IMR-90 (cell line): ENCODE measurements at regions not wholly inside any gene's neighbourhood (a gene's known extent, or its start where the extent isn't known, plus 50 kb on each side); places are given as distances from the start of the nearest gene placed in this dataset.

Experiments
- ATAC-seq: fragments of 200-7000 bp; cut with Tn5 transposase; 2 replicates; pipeline ENCODE4 v1.9.1; 2020; ENCODE audit warnings: low read depth, mild to moderate bottlenecking, moderate library complexity
- BruUV-seq: library from RNA; stranded (reverse); fragments of 400-500 nt; replicated peaks from 2 replicates; lab custom pipeline; 2021; lab: Mats Ljungman, UMichigan
- CTCF ChIA-PET: fragments of 300-600 bp; formaldehyde crosslinking; extraction: SDS; loops from one replicate; lab custom pipeline; 2021; ENCODE audit warnings: antibody characterized with exemption; lab: Yijun Ruan, JAX
- POLR2A ChIA-PET: fragments of 300-600 bp; sonication (Branson Sonifier 250); formaldehyde crosslinking; loops from one replicate; lab custom pipeline; 2022; ENCODE audit warnings: antibody characterized with exemption; ENCODE audit not compliant: unreplicated experiment; lab: Charles Lee
- DNase-seq: peaks from one replicate; pipeline ENCODE4 v3.0.0; 2013
- H2AFZ ChIP-seq: replicated peaks from 2 replicates; pipeline ENCODE3; 2013; ENCODE audit warnings: low read length, mild to moderate bottlenecking; ENCODE audit not compliant: poor library complexity
- H2AK5ac ChIP-seq: 2 replicates; pipeline ENCODE4 v1.6.1; 2013; ENCODE audit warnings: low read depth, low read length, inconsistent platforms
- H2AK9ac ChIP-seq: replicated peaks from 2 replicates; pipeline ENCODE3; 2013; ENCODE audit warnings: mild to moderate bottlenecking, low read depth, low read length, moderate library complexity; ENCODE audit not compliant: poor library complexity
- H2BK120ac ChIP-seq: 2 replicates; pipeline ENCODE4 v1.6.1; 2013; ENCODE audit warnings: low read depth, low read length, inconsistent platforms
- H2BK15ac ChIP-seq: 3 replicates; pipeline ENCODE4 v1.6.1; 2013; ENCODE audit warnings: low read depth, low read length, inconsistent platforms
- H2BK20ac ChIP-seq: 2 replicates; pipeline ENCODE4 v1.6.1; 2013; ENCODE audit warnings: low read depth, mild to moderate bottlenecking, inconsistent platforms, low read length, moderate library complexity
- H2BK5ac ChIP-seq: 2 replicates; pipeline ENCODE4 v1.6.1; 2013; ENCODE audit warnings: mild to moderate bottlenecking, low read depth, low read length, inconsistent platforms; ENCODE audit not compliant: poor library complexity, severe bottlenecking
- H3K14ac ChIP-seq: replicated peaks from 2 replicates; pipeline ENCODE4 v1.6.1; 2013; ENCODE audit warnings: low read depth, low read length, inconsistent platforms
- H3K18ac ChIP-seq: 2 replicates; pipeline ENCODE4 v1.6.1; 2013; ENCODE audit warnings: low read depth, low read length, control low read depth
- H3K23ac ChIP-seq: 2 replicates; pipeline ENCODE4 v1.6.1; 2013; ENCODE audit warnings: low read depth, low read length, inconsistent platforms
- H3K27ac ChIP-seq: 2 replicates; pipeline ENCODE4 v1.5.1; 2013; ENCODE audit warnings: mild to moderate bottlenecking, control low read depth, low read length; ENCODE audit not compliant: insufficient read depth
- H3K27me3 ChIP-seq: 2 replicates; pipeline ENCODE4 v1.6.1; 2013; ENCODE audit warnings: low read length; ENCODE audit not compliant: control insufficient read depth, insufficient read depth
- H3K36me3 ChIP-seq: 2 replicates; pipeline ENCODE4 v1.6.1; 2013; ENCODE audit warnings: low read length, mixed read lengths; ENCODE audit not compliant: control insufficient read depth, insufficient read depth
- H3K4ac ChIP-seq: 2 replicates; pipeline ENCODE4 v1.6.1; 2013; ENCODE audit warnings: low read depth, low read length, inconsistent platforms
- H3K4me1 ChIP-seq: 2 replicates; pipeline ENCODE4 v1.6.1; 2013; ENCODE audit warnings: low read length, mixed read lengths; ENCODE audit not compliant: control insufficient read depth, insufficient read depth
- H3K4me2 ChIP-seq: 2 replicates; pipeline ENCODE4 v1.6.1; 2013; ENCODE audit warnings: low read depth, mild to moderate bottlenecking, control low read depth, low read length, moderate library complexity
- H3K4me3 ChIP-seq: 2 replicates; pipeline ENCODE4 v1.5.1; 2013; ENCODE audit warnings: low read depth, mild to moderate bottlenecking, control low read depth, low read length, moderate library complexity; ENCODE audit not compliant: insufficient read depth
- H3K56ac ChIP-seq: 2 replicates; pipeline ENCODE4 v1.6.1; 2013; ENCODE audit warnings: low read length, inconsistent platforms; ENCODE audit not compliant: insufficient read depth; ENCODE audit errors: extremely low read depth
- H3K79me1 ChIP-seq, 2 experiments: 2 replicates each; pipeline ENCODE4 v1.6.1; 2013; ENCODE audit warnings: low read length in 2 of 2, inconsistent platforms in 1 of 2, low read depth in 1 of 2
- H3K9ac ChIP-seq: 2 replicates; pipeline ENCODE4 v1.6.1; 2013; ENCODE audit warnings: low read depth, low read length, control low read depth
- H3K9me1 ChIP-seq: 2 replicates; pipeline ENCODE4 v1.6.1; 2013; ENCODE audit warnings: low read length, inconsistent platforms; ENCODE audit not compliant: insufficient read depth
- H3K9me3 ChIP-seq: 2 replicates; pipeline ENCODE4 v1.6.1; 2013; ENCODE audit warnings: low read length; ENCODE audit not compliant: control insufficient read depth, insufficient read depth
- H4K20me1 ChIP-seq: 2 replicates; pipeline ENCODE4 v1.6.1; 2013; ENCODE audit warnings: low read length, inconsistent platforms; ENCODE audit not compliant: insufficient read depth
- H4K5ac ChIP-seq: 2 replicates; pipeline ENCODE4 v1.6.1; 2013; ENCODE audit warnings: mild to moderate bottlenecking, low read depth, low read length, control low read depth
- H4K8ac ChIP-seq, 2 experiments: 2 replicates each; pipeline ENCODE4 v1.6.1; 2013; ENCODE audit warnings: low read depth in 2 of 2, low read length in 2 of 2, control low read depth in 1 of 2, inconsistent platforms in 1 of 2
- H4K91ac ChIP-seq: 2 replicates; pipeline ENCODE4 v1.6.1; 2013; ENCODE audit warnings: low read depth, low read length, inconsistent platforms; ENCODE audit not compliant: insufficient read depth
- CEBPB ChIP-seq: IDR thresholded peaks from 2 replicates; pipeline ENCODE4 v1.6.1; 2012; ENCODE audit warnings: low read depth, low read length, improper control_type of control experiment
- CHD1 ChIP-seq: IDR thresholded peaks from 2 replicates; pipeline ENCODE4 v1.6.1; 2012; ENCODE audit warnings: low read depth, low read length, improper control_type of control experiment
- ELK1 ChIP-seq: fragments of 150-350 bp; IDR thresholded peaks from 2 replicates; pipeline ENCODE4 v1.6.1; 2016; ENCODE audit warnings: low read depth, mild to moderate bottlenecking, low read length, moderate library complexity, borderline replicate concordance
- FOS ChIP-seq: fragments of 150-350 bp; IDR thresholded peaks from 2 replicates; pipeline ENCODE4 v1.6.1; 2016; ENCODE audit warnings: low read depth, low read length
- MAFK ChIP-seq: IDR thresholded peaks from 2 replicates; pipeline ENCODE4 v1.6.1; 2012; ENCODE audit warnings: low read depth, low read length, improper control_type of control experiment
- MAZ ChIP-seq: IDR thresholded peaks from 2 replicates; pipeline ENCODE4 v1.6.1; 2012; ENCODE audit warnings: low read depth, mild to moderate bottlenecking, low read length, improper control_type of control experiment, moderate library complexity, borderline replicate concordance
- MXI1 ChIP-seq: IDR thresholded peaks from 2 replicates; pipeline ENCODE4 v1.6.1; 2012; ENCODE audit warnings: low read depth, mild to moderate bottlenecking, low read length, moderate library complexity, borderline replicate concordance
- NFE2L2 ChIP-seq: fragments of 150-350 bp; IDR thresholded peaks from 2 replicates; pipeline ENCODE4 v1.6.1; 2016; ENCODE audit warnings: low read depth, mild to moderate bottlenecking, low read length
- POLR2A ChIP-seq: IDR thresholded peaks from 2 replicates; pipeline ENCODE4 v1.6.1; 2012; ENCODE audit warnings: mild to moderate bottlenecking, low read depth, low read length
- RAD21 ChIP-seq: IDR thresholded peaks from 2 replicates; pipeline ENCODE4 v1.6.1; 2012; ENCODE audit warnings: low read length, improper control_type of control experiment
- RCOR1 ChIP-seq: IDR thresholded peaks from 2 replicates; pipeline ENCODE4 v1.6.1; 2012; ENCODE audit warnings: mild to moderate bottlenecking, low read length, improper control_type of control experiment; ENCODE audit not compliant: insufficient replicate concordance
- RFX5 ChIP-seq: IDR thresholded peaks from 2 replicates; pipeline ENCODE4 v1.8.0; 2012; ENCODE audit warnings: low read depth, mild to moderate bottlenecking, low read length, moderate library complexity
- SMC3 ChIP-seq: fragments of 150-350 bp; IDR thresholded peaks from 2 replicates; pipeline ENCODE4 v1.6.1; 2016; ENCODE audit warnings: low read depth, mild to moderate bottlenecking, antibody characterized with exemption, low read length, moderate library complexity
- USF2 ChIP-seq: fragments of 150-350 bp; IDR thresholded peaks from 2 replicates; pipeline ENCODE4 v1.6.1; 2017; ENCODE audit warnings: mild to moderate bottlenecking, antibody characterized with exemption, low read length, low read depth
- WGBS, 2 experiments: methylation state at CpG; one replicate each; pipeline versions ENCODE4 v1.1.5 to v1.1.7; 2013; ENCODE audit warnings: missing lambda C conversion rate in 2 of 2; ENCODE audit not compliant: insufficient read length in 1 of 2; ENCODE audit errors: extremely low coverage in 2 of 2; 5-methylcytosine and 5-hydroxymethylcytosine counted together
- dilution Hi-C: fragments of 300-500 bp; cut with HindIII; formaldehyde crosslinking; loops from one replicate; pipeline ENCODE4 v1.14.3; 2018; ENCODE audit warnings: low sequenced_read_pairs; ENCODE audit not compliant: unreplicated experiment
- in situ Hi-C: fragments of 300-500 bp; cut with MboI; formaldehyde crosslinking; loops from 3 replicates; pipeline ENCODE4 v1.14.3; 2019; ENCODE audit warnings: low sequenced_read_pairs, inconsistent platforms, mixed read lengths
- intact Hi-C: fragments of 100-400 bp; cut with micrococcal nuclease; formaldehyde crosslinking; loops from 2 replicates; pipeline ENCODE4 v1.10.0; 2022

- Histone ChIP-seq H2BK15ac (no peak overlapping the region), H4K20me1 (no peaks in the 10 kb centered on the region), H3K9me3 (peaks cover 2% of the 10 kb centered on the region), H4K91ac (no peak overlapping the region), H3K79me1 (no peaks in the 10 kb centered on the region), H2AK5ac (no peak overlapping the region), H2AFZ (no peak overlapping the region), H2BK120ac (no peak overlapping the region), H3K4ac (no peak overlapping the region), H3K4me2 (no peak overlapping the region), H3K4me1 (no peaks in the 10 kb centered on the region), H4K8ac (no peak overlapping the region), H3K9ac (no peak overlapping the region), H3K27me3 (no peaks in the 10 kb centered on the region), H3K56ac (no peak overlapping the region), H3K14ac (no peak overlapping the region), H3K9me1 (no peaks in the 10 kb centered on the region), H2BK5ac (no peak overlapping the region), H3K4me3 (no peak overlapping the region), H3K27ac (no peak overlapping the region), H2AK9ac (no peak overlapping the region), H3K36me3 (no peaks in the 10 kb centered on the region), H4K5ac (no peak overlapping the region), H3K23ac (no peak overlapping the region), H3K18ac (no peak overlapping the region), H2BK20ac (no peak overlapping the region)
- ATAC-seq (0 out of 2 replicates have a peak, but pooled peaks have one; percentile 40), DNase-seq (peak; percentile 55)
- intact Hi-C loops (no loop called here), dilution Hi-C loops (no loop called here), in situ Hi-C loops (no loop called here)
- no CpG with 5 or more reads among the region's 2 CpGs for WGBS, 2 experiments
- POLR2A ChIA-PET, result no interaction called here
- no TSS peak for BruUV-seq
- TF ChIP-seq MAZ, result no peak
- TF ChIP-seq CEBPB, result no peak
- no peak for TF ChIP-seq RCOR1
- TF ChIP-seq ELK1, result no peak
- no peak for TF ChIP-seq FOS
- no peak for TF ChIP-seq RFX5
- no peak for TF ChIP-seq CHD1
- TF ChIP-seq MXI1, result no peak
- TF ChIP-seq RAD21, result no peak
- no peak for TF ChIP-seq MAFK
- no peak for TF ChIP-seq POLR2A
- TF ChIP-seq USF2, result no peak
- TF ChIP-seq NFE2L2, result no peak
- TF ChIP-seq SMC3, result no peak
- CTCF ChIA-PET, result interaction anchor here (2.2 kb wide), 1 partner anchor 20 kb away, joined by 4 read pairs; no protein-coding TSS in a partner anchor
Measured at GRCh38 chr7:32191305-32191704, 121.1 kb upstream of the PDE1C start.
